Left ventricle myocardium superior (tissue), 1 donor: ENCODE measurements at regions not wholly inside any gene's neighbourhood (a gene's known extent, or its start where the extent isn't known, plus 50 kb on each side); places are given as distances from the start of the nearest gene placed in this dataset.
"Not testable (repeated sequence)": the region's sequence is repeated elsewhere in the genome, so short reads cannot be mapped to it uniquely, and the experiment has no call there.

Source experiments
- ATAC-seq: fragments of 200-7000 bp; cut with Tn5 transposase; one replicate; pipeline ENCODE4 v1.9.1; 2020; ENCODE audit warnings: mild to moderate bottlenecking, moderate library complexity
- DNase-seq: peaks from one replicate; pipeline ENCODE4 v3.0.0-alpha.2; 2020
- intact Hi-C: fragments of 100-400 bp; cut with micrococcal nuclease; formaldehyde crosslinking; loops from one replicate; pipeline ENCODE4 v1.11.0; 2022
- donor health status: DM: no; HTN: yes; CAD: no; lungs with severe emphysema.

DNA sequence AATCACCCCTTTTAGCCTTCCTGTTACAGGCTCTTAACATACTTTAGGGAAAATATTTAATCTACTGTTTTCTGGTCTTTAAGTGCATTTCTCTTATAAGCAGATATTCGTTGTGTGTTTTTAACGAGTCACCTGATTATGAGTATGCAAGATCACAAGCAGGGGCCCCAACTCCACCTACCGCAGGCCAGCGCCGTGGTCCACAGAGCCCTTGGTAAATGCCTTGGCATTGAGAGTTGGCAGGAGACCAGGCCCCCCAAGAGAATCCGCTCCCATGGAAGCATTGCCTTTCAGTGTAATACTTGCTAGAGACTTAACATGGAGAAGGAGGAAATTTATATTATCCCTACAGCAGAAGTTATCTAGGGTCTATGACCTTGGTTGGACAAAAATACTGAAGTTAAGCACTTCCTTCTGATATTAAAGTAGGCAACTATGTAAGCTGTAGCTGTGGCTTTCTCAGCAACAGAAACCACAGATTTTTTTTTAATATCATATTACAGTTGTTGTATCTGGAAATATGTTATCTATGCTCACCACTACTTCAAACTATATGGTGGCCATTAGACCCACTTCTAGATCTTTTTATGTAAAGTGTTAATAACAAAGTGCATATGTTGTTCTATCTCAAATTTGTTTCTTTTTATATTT is 241.8 kb upstream of the MGAT5 start:
- intact Hi-C loops = no loop called here
- DNase-seq (no peak), ATAC-seq (no peak)

DNA sequence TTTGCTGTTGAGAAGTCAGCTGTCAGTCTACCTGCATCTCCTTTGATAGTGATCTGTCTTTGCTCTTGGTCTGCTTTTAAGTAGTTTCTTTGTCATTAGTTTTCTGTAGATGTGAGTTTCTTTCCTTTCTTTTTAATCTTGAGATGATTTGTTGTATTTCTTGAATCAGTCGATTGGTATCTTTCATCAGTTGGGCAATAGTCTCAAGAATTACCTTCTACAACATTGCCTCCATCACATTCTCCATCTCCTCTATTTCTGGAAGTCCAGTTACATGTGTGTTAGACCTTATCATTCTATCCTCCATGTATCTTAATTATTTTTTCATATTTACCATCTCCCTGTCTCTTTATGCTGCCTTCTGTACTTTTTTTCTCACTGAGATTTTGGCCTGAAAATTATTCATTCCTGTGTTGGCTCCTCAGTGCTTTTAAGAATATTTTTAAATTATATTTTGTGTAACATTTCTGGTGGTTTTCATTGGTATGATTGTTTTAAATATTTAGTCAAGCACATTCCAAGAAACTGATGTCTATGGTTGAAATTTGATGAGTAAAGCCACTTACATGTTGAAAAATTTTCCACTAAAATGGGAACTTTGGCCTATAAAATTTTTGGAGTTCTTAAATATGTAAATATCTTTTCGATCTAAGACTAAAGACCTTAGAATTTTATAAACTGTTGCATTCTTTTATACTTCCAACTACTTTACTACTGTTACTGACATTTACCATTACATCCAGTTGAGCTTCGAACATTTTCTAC is 239.5 kb upstream of the MGAT5 start:
- no peak for DNase-seq
- intact Hi-C loops = no loop called here
- no peak for ATAC-seq

DNA sequence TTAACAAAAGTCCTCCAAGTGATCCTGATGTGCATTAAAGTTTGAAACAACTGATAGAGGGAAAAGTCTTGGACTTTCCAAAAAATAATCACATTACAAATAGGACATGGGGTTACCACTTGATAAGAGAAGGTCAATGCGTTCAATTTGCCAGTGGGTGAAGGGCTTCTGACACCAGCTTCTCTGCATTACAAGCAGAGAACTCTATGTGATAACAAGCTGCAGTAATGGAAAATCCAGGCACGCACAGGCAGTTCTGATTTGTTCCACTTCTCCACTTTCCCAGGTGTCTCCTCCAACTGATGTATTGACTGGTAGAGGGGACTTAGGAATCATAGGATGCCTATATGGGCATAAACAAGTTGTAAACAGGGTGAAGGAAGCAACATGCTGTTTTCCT is 234.0 kb upstream of the MGAT5 start:
- DNase-seq = no peak
- ATAC-seq = peak; percentile 69
- intact Hi-C loops = no loop called here

DNA sequence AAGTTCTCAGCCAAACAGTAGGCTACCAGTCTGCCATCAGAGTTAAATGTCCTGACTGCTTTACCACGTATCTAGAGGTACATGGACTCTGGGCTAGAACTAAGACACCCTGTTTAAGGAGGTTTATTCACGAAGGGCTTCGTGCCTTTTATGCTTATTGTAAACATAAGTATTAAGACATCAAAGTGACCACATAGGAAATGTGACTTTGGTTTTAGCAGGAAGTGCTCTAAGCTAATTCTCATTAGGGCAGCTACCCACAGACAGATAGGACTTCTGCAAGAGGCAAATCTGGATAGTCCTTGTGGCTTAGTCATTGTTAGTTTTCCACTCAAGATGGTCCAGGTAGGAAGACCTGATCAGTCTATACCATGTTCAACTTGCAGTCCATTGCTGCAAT is 233.3 kb upstream of the MGAT5 start:
- ATAC-seq (no peak), DNase-seq (no peak)
- intact Hi-C loops = no loop called here

DNA sequence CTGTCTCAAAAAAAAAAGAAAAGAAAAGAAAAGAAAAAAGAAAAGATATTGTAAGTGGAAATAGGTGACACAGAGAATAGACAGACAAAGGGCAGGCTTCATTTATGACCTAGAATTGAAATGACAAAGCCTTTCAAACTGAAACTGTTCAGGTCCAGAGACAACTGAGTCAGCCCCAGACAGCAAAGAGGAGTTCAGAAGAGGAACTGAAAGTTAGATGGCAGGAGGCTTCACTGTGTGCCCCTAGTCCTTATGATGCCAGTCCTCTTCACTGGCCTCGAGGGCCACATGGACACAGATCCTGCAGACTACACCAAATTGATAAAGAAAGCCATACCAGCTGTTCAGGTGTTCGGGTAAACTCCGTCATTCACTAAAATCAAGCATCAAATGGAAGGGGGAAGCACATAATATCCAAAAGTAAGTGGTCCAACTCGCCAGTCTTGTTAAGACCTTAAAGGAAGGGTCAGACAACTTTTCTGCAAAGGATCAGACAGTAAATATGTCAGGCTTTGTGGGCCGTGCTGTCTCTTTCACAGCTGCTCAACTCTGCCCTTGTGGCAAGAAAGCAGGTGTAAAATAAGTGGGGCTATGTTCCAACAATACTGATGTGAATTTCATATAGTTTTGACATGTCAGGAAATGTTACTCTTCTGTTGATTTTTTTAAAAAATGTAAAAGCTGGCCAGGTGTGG is 231.9 kb upstream of the MGAT5 start:
- intact Hi-C loops = no loop called here
- ATAC-seq (no peak), DNase-seq (no peak)

DNA sequence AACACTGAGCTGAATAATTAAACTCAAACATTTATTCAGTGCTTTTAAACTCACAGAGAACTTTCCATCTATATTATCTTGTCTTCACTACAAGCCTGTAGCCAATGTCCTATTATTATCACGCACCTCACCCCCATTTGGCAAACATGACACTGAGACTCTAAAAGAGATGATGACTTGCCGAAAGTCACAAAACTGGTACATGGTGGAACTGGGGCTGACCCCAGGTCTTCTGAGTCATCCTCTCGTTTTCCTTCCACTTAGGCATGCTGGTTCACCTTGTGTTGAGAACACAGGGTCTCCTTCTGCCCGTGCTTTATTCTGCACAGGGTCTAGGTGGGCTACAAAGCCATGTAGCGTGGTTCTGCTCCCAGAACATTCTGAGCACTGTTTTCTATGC is 230.0 kb upstream of the MGAT5 start:
- intact Hi-C loops = no loop called here
- DNase-seq (no peak), ATAC-seq (no peak)

DNA sequence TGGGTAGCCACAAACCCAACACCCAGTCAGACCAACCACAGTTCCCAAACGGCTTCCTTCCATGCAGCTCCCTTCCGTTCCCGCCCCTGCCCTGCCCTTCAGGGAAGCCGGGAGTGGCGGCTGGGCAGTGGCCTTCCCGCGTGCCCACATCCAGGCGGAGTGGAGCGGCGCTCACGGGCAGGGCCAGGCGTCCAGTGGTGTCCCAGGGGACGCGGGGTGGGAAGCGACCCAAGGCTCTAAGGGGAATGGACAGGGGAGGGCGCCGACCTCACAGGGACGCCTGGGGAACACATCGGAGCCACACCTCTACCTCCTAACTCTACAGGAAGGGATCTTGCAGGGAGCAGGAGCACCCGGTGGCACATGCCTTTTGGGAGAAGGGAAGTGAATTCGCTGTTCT is 225.9 kb upstream of the MGAT5 start:
- DNase-seq (peak; percentile 46), ATAC-seq (peak; percentile 64)
- intact Hi-C loops = no loop called here

DNA sequence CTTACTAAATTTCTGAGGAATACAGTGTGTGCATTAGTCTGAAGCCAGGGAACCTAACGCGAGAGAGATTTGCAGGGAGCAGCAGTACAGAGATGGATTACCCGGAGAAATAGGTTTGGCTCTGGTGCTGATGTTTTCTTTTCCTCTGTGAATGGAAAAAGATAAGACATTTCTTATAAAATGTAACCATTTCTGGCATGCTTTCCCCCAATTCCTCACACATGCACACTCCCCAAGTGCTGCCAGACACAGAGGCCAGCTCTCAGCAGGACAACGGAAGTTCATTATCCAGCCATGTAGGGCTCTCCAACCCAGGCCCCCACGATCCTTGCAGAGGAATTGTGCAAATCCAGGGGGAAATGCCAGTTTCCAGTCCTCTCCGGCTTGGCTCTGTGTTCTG is 224.5 kb upstream of the MGAT5 start:
- DNase-seq (no peak), ATAC-seq (peak; percentile 34)
- intact Hi-C loops = no loop called here

DNA sequence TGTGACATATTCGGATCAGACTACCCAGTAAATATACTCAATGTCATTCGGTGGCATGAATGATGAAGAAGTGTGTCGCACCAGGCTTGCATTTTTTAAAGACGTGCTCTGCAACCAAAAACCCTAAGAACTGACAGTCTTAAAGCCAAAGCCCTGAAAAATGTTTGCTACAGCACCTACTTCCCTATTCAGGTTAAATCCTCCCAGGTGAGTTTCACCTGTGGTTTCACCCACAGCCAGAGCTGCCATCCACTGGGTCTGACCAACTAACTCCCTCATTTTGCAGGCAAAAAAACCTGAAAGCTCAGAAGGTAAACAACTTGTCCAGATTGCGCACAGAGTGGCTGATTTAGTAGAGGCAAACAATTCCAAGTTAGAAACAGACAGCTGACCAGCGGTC is 222.3 kb upstream of the MGAT5 start:
- intact Hi-C loops = no loop called here
- no peak for ATAC-seq
- no peak for DNase-seq

DNA sequence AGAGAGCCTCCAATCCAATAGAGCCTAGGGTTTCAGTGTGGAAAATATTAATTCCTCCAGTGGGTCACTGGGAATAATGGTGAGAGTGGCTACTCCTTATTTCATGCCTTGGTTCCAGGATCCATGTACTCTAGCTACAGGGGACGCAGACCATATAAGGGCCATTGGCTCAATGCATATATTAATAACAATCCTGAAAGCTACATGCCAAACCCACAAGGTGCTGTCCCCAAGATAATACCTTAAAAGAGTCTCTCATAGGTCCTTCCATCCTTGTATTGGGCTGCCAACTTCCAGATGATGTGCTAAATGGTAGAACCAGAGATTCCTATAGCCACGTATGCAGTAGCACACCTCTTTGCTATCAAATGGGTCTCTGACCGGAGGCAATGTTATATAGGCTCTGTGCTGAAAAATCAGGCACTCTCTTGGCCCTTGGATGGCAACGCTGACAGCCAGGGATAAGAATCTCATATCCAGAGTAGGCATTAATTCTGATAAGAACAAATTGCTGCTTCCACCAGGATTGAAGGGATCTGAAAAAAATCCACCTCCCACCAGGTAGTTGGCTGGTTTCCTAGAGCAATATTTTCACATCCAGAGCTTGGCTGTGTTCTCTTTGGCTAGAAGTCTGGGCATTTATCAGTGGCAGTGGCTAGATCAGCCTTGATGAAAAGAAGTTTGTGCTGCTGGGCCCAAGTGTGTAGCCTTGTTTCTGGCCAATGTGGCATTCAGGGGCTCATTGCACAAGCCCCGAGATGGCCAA is 218.1 kb upstream of the MGAT5 start:
- DNase-seq = no peak
- intact Hi-C loops = no loop called here
- no peak for ATAC-seq

DNA sequence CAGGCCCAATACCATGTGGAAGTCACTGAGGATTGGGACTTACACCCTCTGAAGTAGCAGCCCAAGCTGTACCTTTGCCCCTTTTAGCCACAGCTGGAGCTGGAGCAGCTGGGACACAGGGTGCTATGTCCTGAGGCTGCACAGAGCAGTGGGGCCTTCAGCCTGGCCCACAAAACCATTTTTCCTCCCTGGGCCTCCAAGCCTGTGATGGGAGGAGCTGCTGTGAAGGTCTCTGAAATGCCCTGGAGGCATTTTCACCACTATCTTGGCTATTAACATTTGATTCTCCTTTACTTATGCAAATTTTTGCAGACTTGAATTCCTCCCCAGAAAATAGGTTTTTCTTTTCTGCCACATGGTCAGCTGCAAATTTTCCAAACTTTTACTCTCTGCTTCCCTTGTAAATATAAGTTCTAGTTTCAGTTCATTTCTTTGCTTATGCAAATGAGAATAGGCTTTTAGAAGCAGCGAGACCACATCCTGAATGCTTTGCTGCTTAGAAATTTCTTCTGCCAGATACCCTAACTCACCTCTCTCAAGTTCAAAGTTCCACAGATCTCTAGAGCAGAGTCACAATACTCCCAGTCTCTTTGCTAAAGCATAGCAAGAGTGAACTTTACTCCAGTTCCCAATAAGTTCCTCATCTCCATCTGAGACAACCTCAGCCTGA is 213.8 kb upstream of the MGAT5 start:
- intact Hi-C loops = no loop called here
- DNase-seq (no peak), ATAC-seq (no peak)

DNA sequence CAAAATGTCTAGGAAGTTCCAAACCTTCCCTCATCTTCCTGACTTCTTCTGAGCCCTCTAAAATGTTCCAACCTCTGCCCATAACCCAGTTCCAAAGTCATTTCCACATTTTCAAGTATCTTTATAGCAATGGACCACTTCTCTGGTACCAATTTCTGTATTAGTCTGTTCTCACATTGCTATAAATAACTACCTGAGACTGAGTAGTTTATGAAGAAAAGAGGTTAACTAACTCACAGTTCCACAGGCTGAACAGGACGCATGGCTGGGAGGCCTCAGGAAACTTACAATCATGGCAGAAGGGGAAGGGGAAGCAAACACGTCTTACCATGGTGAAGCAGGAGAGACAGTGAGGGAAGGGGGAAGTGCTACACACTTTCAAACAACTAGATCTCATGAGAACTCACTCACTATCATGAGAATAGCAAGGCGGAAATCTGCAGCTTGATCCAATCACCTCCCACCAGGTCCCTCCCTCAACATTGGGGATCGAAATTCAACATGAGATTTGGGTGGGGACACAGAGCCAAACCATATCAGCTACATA is 213.2 kb upstream of the MGAT5 start:
- ATAC-seq, intact Hi-C loops, DNase-seq: not testable (repeated sequence)

DNA sequence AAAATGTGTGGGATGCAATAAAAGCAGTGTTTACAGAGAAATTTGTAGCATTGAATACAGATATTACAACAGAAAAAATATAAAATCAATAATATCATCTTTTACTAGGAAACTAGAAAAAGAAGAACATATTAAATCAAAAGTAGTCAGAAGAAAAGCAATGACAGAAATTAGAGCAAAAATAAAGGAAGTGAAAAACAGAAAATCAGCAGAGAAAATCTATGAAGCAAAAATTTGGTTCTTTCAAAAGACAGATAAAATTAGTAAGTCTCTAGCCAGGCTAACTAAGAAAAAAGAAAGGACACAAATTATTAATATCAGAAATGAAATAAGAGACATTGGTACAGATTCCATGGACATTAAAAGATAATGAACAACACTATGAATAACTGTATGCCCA is 212.0 kb upstream of the MGAT5 start:
- ATAC-seq (no peak), DNase-seq (no peak)
- intact Hi-C loops = no loop called here

DNA sequence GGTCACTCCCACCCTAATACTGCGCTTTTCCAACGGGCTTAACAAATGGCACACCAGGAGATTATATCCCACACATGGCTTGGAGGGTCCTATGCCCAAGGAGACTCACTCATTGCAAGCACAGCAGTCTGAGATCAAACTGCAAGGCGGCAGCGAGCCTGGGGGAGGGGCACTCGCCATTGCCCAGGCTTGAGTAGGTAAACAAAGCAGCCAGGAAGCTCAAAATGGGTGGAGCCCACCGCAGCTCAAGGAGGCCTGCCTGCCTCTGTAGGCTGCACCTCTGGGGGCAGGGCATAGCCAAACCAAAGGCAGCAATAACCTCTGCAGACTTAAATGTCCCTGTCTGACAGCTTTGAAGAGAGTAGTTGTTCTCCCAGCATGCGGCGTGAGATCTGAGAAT is 210.8 kb upstream of the MGAT5 start:
- DNase-seq, ATAC-seq, intact Hi-C loops: not testable (repeated sequence)

DNA sequence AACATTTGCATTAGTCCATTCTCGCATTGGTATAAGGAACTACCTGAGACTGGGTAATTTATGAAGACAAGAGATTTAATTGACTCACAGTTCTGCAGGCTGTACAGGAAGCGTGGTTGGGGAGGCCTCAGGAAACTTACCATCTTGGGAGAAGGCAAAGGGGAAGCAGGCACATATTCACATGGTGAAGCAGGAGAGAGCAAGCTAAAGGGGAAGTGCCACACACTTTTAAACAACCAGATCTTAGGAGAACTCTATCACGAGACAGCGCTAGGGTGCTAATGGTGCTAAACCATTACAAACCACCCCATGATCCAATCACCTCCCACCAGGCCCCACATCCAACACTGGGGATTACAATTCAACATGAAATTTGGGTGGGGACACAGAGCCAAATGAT is 201.7 kb upstream of the MGAT5 start:
- DNase-seq (no peak), ATAC-seq (no peak)
- intact Hi-C loops = no loop called here

DNA sequence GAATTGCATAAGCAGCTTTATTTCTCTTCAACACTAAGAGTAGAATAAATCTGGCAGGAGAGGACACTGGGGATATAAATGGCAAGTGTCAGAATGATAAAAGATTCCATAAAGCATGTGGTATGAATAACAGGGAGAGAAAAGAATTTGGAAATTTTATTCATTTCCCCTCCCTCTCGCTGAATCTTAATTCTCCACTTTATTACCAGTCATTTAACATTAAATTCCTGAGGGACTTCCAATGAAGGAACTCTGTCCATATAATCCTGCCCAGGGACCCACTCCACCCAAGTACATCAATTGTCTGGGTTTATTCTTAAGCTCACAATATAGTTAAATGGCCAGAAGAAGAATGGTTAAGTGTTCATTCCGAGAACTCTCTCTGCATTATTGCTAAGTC is 197.7 kb upstream of the MGAT5 start:
- intact Hi-C loops = no loop called here
- ATAC-seq (no peak), DNase-seq (no peak)

DNA sequence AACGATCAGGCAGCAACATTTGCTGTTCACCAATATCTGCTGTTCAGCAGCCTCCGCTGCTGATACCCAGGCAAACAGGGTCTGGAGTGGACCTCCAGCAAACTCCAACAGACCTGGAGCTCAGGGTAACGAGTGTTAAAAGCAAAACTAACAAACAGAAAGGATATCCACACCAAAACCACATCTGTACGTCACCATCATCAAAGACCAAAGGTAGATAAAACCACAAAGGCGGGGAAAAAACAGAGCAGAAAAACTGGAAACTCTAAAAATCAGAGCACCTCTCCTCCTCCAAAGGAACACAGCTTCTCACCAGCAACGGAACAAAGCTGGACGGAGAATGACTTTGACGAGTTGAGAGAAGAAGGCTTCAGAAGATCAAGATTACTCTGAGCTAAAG is 192.8 kb upstream of the MGAT5 start:
- DNase-seq, intact Hi-C loops, ATAC-seq: not testable (repeated sequence)

DNA sequence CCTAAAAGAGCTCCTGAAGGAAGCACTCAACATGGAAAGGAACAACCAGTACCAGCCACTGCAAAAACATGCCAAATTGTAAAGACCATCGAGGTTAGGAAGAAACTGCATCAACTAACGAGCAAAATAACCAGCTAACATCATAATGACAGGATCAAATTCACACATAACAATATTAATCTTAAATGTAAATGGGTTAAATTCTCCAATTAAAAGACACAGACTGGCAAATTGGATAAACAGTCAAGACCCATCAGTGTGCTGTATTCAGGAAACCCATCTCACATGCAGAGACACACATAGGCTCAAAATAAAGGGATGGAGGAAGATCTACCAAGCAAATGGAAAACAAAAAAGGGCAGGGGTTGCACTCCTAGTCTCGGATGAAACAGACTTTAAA is 191.6 kb upstream of the MGAT5 start:
- ATAC-seq, intact Hi-C loops, DNase-seq: not testable (repeated sequence)

DNA sequence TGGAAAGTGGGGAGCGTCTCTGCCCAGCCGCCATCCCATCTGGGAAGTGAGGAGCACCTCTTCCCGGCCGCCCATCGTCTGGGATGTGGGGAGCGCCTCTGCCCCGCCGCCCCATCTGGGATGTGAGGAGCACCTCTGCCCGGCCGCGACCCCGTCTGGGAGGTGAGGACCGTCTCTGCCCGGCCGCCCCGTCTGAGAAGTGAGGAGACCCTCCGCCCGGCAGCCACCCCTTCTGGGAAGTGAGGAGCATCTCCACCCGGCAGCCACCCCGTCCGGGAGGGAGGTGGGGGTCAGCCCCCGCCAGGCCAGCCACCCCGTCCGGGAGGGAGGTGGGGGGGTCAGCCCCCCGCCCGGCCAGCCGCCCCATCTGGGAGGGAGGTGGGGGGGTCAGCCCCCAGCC is 190.0 kb upstream of the MGAT5 start:
- intact Hi-C loops, DNase-seq, ATAC-seq: not testable (repeated sequence)
